SJCRH30 (cell line): ENCODE measurements at regions not wholly inside any gene's neighbourhood (a gene's known extent, or its start where the extent isn't known, plus 50 kb on each side); places are given as distances from the start of the nearest gene placed in this dataset.
"Not testable (repeated sequence)": the region's sequence is repeated elsewhere in the genome, so short reads cannot be mapped to it uniquely, and the experiment has no call there.

Source experiments
- DNase-seq, 2 experiments: peaks; one replicate each; pipeline ENCODE4 v3.0.0-alpha.2; 2015 to 2020
- H3K27ac ChIP-seq: fragments of 250-450 bp; sonication (Bioruptor Pico); 2 replicates; pipeline ENCODE4 v1.5.1; 2020; ENCODE audit warnings: mild to moderate bottlenecking, moderate library complexity
- H3K27me3 ChIP-seq: fragments of 250-450 bp; sonication (Bioruptor Pico); 2 replicates; pipeline ENCODE4 v1.5.1; 2020; ENCODE audit warnings: mild to moderate bottlenecking, moderate library complexity
- H3K36me3 ChIP-seq: fragments of 250-450 bp; sonication (Bioruptor Pico); 2 replicates; pipeline ENCODE4 v1.5.1; 2020; ENCODE audit warnings: mild to moderate bottlenecking, moderate library complexity
- H3K4me1 ChIP-seq: fragments of 250-450 bp; sonication (Bioruptor Pico); 2 replicates; pipeline ENCODE4 v1.5.1; 2020; ENCODE audit warnings: mild to moderate bottlenecking, moderate library complexity
- H3K4me3 ChIP-seq: fragments of 250-450 bp; sonication (Bioruptor Pico); 2 replicates; pipeline ENCODE4 v1.5.1; 2020; ENCODE audit warnings: mild to moderate bottlenecking, moderate library complexity
- H3K9me3 ChIP-seq: fragments of 250-450 bp; sonication (Bioruptor Pico); replicated peaks from 2 replicates; pipeline ENCODE4 v1.5.1; 2020; ENCODE audit warnings: mild to moderate bottlenecking, moderate library complexity

DNA sequence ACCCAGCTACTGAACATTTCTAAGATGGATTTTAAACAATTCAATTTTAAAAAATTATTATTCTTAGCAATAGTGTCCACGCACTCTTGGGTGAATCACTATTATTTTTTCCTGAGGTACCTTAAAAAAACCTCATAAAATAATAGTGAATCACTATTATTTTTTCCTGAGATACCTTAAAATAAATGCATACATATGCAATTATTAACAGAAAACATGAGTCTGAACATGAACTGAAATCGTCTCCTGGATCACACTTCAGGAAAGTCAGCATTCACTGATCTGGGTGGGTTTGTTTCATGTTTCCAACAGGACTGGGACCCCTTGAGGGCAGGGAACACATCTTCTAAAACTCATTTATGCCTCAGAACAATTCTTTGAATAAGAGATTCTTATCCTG lies 63.1 kb upstream of the IFNLR1 start:
- H3K4me1 ChIP-seq = no peaks in the 10 kb centered on the region
- H3K4me3 ChIP-seq = no peak overlapping the region
- H3K9me3 ChIP-seq = no peaks in the 10 kb centered on the region
- H3K27ac ChIP-seq = no peak overlapping the region
- H3K27me3 ChIP-seq = 0 out of 2 replicates have a peak, but pooled peaks cover 12% of the 10 kb centered on the region
- DNase-seq = no peak
- no peaks in the 10 kb centered on the region for H3K36me3 ChIP-seq

DNA sequence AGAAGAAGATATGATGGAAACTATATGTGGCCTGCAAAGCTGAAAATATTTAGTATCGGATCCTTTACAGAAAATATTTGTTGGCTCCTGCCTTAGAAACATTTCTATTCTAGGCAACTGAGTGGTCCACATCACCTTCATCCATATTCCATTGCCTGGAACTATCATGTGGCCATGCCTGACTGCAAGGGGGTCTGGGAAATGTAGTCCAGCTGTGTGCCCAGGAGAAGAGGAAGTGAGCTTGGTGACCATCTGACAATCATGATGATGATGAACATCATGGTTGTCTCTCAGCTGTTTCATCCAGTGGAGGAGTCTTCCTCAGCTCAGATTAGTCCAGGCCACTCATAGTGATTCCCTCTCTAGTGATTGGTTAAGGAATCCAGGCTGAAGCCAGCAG lies 61.8 kb upstream of the IFNLR1 start:
- 0 out of 2 replicates have a peak, but pooled peaks cover 8% of the 10 kb centered on the region for H3K27me3 ChIP-seq
- no peaks in the 10 kb centered on the region for H3K9me3 ChIP-seq
- no peak overlapping the region for H3K4me3 ChIP-seq
- no peak for DNase-seq
- H3K36me3 ChIP-seq = no peaks in the 10 kb centered on the region
- no peak overlapping the region for H3K27ac ChIP-seq
- H3K4me1 ChIP-seq = no peaks in the 10 kb centered on the region

DNA sequence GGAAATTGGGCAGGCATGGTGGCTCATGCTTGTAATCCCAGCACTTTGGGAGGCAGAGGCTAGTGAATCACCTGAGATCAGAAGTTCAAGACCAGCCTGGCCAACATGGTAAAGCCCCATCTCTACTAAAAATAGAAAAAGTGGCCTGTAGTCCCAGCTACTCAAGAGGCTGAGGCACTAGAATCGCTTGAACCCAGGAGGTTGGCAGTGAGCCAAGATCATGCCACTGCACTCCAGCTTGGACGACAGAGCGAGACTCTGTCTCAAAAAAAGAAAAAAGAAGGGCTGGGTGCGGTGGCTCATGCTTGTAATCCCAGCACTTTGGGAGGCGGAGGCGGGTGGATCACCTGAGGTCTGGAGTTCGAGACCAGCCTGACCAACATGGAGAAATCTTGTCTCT lies 60.2 kb upstream of the IFNLR1 start:
- DNase-seq, H3K4me1 ChIP-seq, H3K27ac ChIP-seq, H3K4me3 ChIP-seq, H3K36me3 ChIP-seq, H3K9me3 ChIP-seq, H3K27me3 ChIP-seq: not testable (repeated sequence)

DNA sequence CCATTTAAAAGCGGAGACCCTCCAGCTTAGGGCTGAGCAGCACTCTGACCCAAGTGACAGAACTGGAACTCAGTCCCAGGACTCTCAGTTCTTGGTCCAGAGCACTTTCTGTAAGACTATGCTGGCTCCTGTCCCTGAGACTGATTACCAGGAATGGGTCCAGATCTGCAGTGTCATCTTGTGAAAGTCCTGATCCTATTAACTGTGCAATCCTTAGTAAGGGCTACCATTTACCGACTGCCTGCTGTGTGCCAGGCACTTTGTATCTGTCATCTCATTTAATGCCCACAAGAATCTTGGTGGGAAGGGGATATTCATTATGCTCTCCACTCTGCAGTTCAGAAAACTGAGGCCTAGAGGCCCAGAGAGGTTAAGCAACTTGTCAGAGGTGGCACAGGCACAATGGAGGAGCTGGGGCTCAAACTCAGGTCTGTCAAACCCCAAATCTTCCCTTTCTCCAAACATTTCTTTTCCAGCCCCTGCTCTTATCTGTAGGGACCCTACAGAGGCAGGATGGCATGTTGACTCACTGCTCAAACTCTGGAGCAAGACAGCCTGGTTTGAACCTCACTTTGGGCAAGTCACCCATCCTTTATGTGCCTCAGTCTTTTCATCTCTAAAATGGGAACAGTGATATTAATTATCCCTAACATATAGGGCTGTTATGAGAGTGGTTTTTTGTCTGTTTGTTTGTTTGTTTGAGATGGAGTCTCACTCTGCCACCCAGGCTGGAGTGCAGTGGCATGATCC lies 57.6 kb upstream of the IFNLR1 start:
- Histone ChIP-seq H3K9me3 (no peaks in the 10 kb centered on the region), H3K27ac (no peak overlapping the region), H3K27me3 (peaks cover 5% of the 10 kb centered on the region; the same call in 1 of the 2 replicates), H3K36me3 (no peaks in the 10 kb centered on the region), H3K4me1 (no peaks in the 10 kb centered on the region), H3K4me3 (no peak overlapping the region)
- no peak for DNase-seq

DNA sequence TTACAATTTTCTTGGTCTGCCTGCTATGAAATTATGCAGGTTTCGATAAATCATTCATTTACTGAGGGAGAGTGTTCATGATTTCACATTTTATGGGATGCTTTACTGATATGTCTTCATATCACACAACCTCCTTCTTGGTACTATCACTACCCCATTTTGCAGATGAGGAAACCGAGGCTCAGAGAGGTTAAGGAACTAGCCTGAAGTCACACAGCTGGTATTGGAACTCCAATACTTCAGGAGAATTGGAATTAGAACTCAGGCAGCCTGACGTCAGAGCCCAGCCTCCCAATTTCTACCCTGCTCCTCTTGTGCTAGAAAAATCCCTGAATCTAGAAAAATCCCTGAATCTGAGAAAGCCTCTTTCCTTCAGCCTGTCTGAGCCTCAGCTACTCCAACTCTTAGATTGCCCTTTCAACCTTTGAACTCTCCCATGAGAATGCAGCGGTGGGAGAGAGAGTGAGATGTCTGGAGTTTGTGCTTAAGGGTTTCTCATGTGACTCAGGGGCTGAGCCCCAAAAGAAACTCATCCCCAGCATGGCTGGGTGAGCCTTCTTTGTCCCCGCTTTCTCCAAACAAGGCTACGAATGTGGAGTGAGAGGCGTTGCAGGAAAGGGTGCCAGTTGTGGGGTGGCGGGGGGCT lies 50.8 kb upstream of the IFNLR1 start:
- Histone ChIP-seq H3K4me1 (no peaks in the 10 kb centered on the region), H3K4me3 (no peak overlapping the region)
- DNase-seq = no peak

DNA sequence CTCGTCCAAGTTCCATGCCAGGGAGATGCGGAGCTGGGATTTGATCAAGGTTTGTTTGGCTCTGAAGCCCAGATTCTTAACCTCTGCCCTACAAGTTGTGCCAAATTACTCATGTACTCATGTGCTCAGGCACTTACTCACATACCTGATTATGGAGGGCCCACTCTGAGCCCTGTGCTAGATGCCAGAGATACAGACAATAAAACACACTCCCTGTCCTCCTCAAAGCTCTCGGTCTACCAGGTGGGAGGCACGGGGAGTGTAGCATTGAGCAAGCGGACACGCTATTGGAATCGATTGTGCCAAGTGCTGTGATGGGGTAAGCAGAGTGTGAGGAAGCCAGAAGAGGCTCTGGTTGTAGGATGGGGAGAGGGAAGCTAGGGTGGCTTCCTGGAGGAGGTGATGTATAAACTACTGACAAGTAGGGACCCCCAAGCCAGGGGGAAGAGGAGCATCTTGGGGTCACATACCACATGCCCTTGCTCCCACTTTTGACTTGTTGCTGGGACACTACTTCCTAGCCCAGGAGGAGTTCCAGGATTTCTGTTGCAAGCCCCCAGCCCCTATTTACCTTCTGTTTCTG lies 49.8 kb upstream of the IFNLR1 start:
- Histone ChIP-seq H3K9me3 (no peaks in the 10 kb centered on the region), H3K36me3 (no peaks in the 10 kb centered on the region), H3K4me3 (no peak overlapping the region), H3K4me1 (no peaks in the 10 kb centered on the region), H3K27ac (no peak overlapping the region), H3K27me3 (peaks cover 22% of the 10 kb centered on the region)
- DNase-seq = no peak

More for the DNA sequence above, 50.8 kb upstream of the IFNLR1 start:
- Histone ChIP-seq H3K27me3 (peaks cover 22% of the 10 kb centered on the region), H3K9me3 (no peaks in the 10 kb centered on the region), H3K36me3 (no peaks in the 10 kb centered on the region), H3K27ac (no peak overlapping the region)
